HUES6 (cell line): ENCODE measurements at regions not wholly inside any gene's neighbourhood (a gene's known extent, or its start where the extent isn't known, plus 50 kb on each side); places are given as distances from the start of the nearest gene placed in this dataset.
"Not testable (repeated sequence)": the region's sequence is repeated elsewhere in the genome, so short reads cannot be mapped to it uniquely, and the experiment has no call there.

Source experiments
- H3K27ac ChIP-seq: 2 replicates; pipeline ENCODE4 v1.7.0; 2013; ENCODE audit warnings: low read depth, mild to moderate bottlenecking, low read length, inconsistent platforms
- H3K27me3 ChIP-seq: 2 replicates; pipeline ENCODE4 v1.6.1; 2013; ENCODE audit warnings: low read length; ENCODE audit not compliant: control insufficient read depth, insufficient read depth
- H3K36me3 ChIP-seq: 2 replicates; pipeline ENCODE4 v1.6.1; 2013; ENCODE audit warnings: low read length; ENCODE audit not compliant: control insufficient read depth, insufficient read depth
- H3K4me1 ChIP-seq: 2 replicates; pipeline ENCODE4 v1.6.1; 2013; ENCODE audit warnings: low read length; ENCODE audit not compliant: control insufficient read depth, insufficient read depth
- H3K4me3 ChIP-seq: 2 replicates; pipeline ENCODE4 v1.5.1; 2013; ENCODE audit warnings: low read depth, low read length
- H3K9ac ChIP-seq: one replicate; pipeline ENCODE4 v1.6.1; 2013; ENCODE audit warnings: mild to moderate bottlenecking, low read length
- H3K9me3 ChIP-seq: 2 replicates; pipeline ENCODE4 v1.6.1; 2013; ENCODE audit warnings: low read depth, low read length; ENCODE audit not compliant: control insufficient read depth, insufficient read depth

GRCh38 chr14:27845241-27845850 lies 921.2 kb upstream of the FOXG1 start:
- Histone ChIP-seq H3K27ac (no peak overlapping the region), H3K27me3 (no peaks in the 10 kb centered on the region), H3K9me3 (no peaks in the 10 kb centered on the region), H3K4me3 (peak overlapping the region; percentile 23; the same call in 1 of the 2 replicates), H3K9ac (no peak overlapping the region), H3K4me1 (no peaks in the 10 kb centered on the region; the same call in 1 of the 2 replicates), H3K36me3 (no peaks in the 10 kb centered on the region)

- no peak overlapping the region for H3K9ac ChIP-seq
- no peaks in the 10 kb centered on the region for H3K9me3 ChIP-seq
- no peaks in the 10 kb centered on the region for H3K27me3 ChIP-seq
- no peaks in the 10 kb centered on the region for H3K36me3 ChIP-seq
- no peaks in the 10 kb centered on the region; the same call in 1 of the 2 replicates for H3K4me1 ChIP-seq
- H3K4me3 ChIP-seq, result no peak overlapping the region
- H3K27ac ChIP-seq, result no peak overlapping the region
These were observed 920.7 kb upstream of the FOXG1 start for GRCh38 chr14:27845902-27846301.

- not testable (repeated sequence) for H3K9ac ChIP-seq, H3K9me3 ChIP-seq
These were observed 919.1 kb upstream of the FOXG1 start for GRCh38 chr14:27847480-27847879.

GRCh38 chr14:27849193-27849592 lies 917.4 kb upstream of the FOXG1 start:
- H3K9ac ChIP-seq, H3K9me3 ChIP-seq, H3K36me3 ChIP-seq: not testable (repeated sequence)

More at GRCh38 chr14:27847480-27847879, 919.1 kb upstream of the FOXG1 start:
- not testable (repeated sequence) for H3K27ac ChIP-seq, H3K36me3 ChIP-seq, H3K4me3 ChIP-seq, H3K27me3 ChIP-seq, H3K4me1 ChIP-seq

GRCh38 chr14:27862684-27863083 lies 903.9 kb upstream of the FOXG1 start:
- H3K9me3 ChIP-seq, result no peaks in the 10 kb centered on the region
- no peak overlapping the region for H3K9ac ChIP-seq
- no peak overlapping the region for H3K4me3 ChIP-seq
- H3K36me3 ChIP-seq, result no peaks in the 10 kb centered on the region
- H3K27me3 ChIP-seq, result no peaks in the 10 kb centered on the region
- H3K4me1 ChIP-seq, result no peaks in the 10 kb centered on the region
- no peak overlapping the region for H3K27ac ChIP-seq

More at GRCh38 chr14:27849193-27849592, 917.4 kb upstream of the FOXG1 start:
- H3K27ac ChIP-seq, H3K4me3 ChIP-seq, H3K27me3 ChIP-seq, H3K4me1 ChIP-seq: not testable (repeated sequence)

- H3K9me3 ChIP-seq, result no peaks in the 10 kb centered on the region
- no peaks in the 10 kb centered on the region for H3K27me3 ChIP-seq
- H3K36me3 ChIP-seq, result no peaks in the 10 kb centered on the region
- H3K4me1 ChIP-seq, result no peaks in the 10 kb centered on the region
- H3K9ac ChIP-seq, result no peak overlapping the region
- no peak overlapping the region for H3K4me3 ChIP-seq
- no peak overlapping the region for H3K27ac ChIP-seq
These were observed 903.4 kb upstream of the FOXG1 start for GRCh38 chr14:27863166-27863565.

- H3K36me3 ChIP-seq, result no peaks in the 10 kb centered on the region
These were observed 885.5 kb upstream of the FOXG1 start for GRCh38 chr14:27881063-27881462.

GRCh38 chr14:27881646-27882045 lies 884.9 kb upstream of the FOXG1 start:
- H3K4me1 ChIP-seq, result peaks cover 4% of the 10 kb centered on the region; the same call in 1 of the 2 replicates
- no peaks in the 10 kb centered on the region for H3K36me3 ChIP-seq
- H3K27me3 ChIP-seq, result no peaks in the 10 kb centered on the region
- no peaks in the 10 kb centered on the region for H3K9me3 ChIP-seq
- H3K27ac ChIP-seq, result no peak overlapping the region
- no peak overlapping the region for H3K9ac ChIP-seq
- H3K4me3 ChIP-seq, result no peak overlapping the region

More at GRCh38 chr14:27881063-27881462, 885.5 kb upstream of the FOXG1 start:
- Histone ChIP-seq H3K27me3 (no peaks in the 10 kb centered on the region), H3K9ac (no peak overlapping the region), H3K4me1 (peaks cover 4% of the 10 kb centered on the region; the same call in 1 of the 2 replicates), H3K27ac (no peak overlapping the region), H3K9me3 (no peaks in the 10 kb centered on the region), H3K4me3 (no peak overlapping the region)

- Histone ChIP-seq H3K27me3 (no peaks in the 10 kb centered on the region), H3K4me3 (no peak overlapping the region), H3K9ac (no peak overlapping the region), H3K9me3 (no peaks in the 10 kb centered on the region), H3K27ac (no peak overlapping the region), H3K4me1 (peaks cover 4% of the 10 kb centered on the region; the same call in 1 of the 2 replicates), H3K36me3 (no peaks in the 10 kb centered on the region)
These were observed 880.3 kb upstream of the FOXG1 start for GRCh38 chr14:27886256-27886655.

GRCh38 chr14:27890259-27890658 lies 876.3 kb upstream of the FOXG1 start:
- Histone ChIP-seq H3K27ac (no peak overlapping the region), H3K9me3 (no peaks in the 10 kb centered on the region), H3K9ac (no peak overlapping the region), H3K4me1 (no peaks in the 10 kb centered on the region), H3K4me3 (no peak overlapping the region), H3K36me3 (no peaks in the 10 kb centered on the region), H3K27me3 (no peaks in the 10 kb centered on the region)

- not testable (repeated sequence) for H3K27me3 ChIP-seq, H3K4me3 ChIP-seq
These were observed 858.1 kb upstream of the FOXG1 start for GRCh38 chr14:27908484-27908883.

More at GRCh38 chr14:27908484-27908883, 858.1 kb upstream of the FOXG1 start:
- H3K27ac ChIP-seq, H3K9ac ChIP-seq, H3K36me3 ChIP-seq, H3K9me3 ChIP-seq, H3K4me1 ChIP-seq: not testable (repeated sequence)
